PC-3 (cell line): ENCODE measurements at regions not wholly inside any gene's neighbourhood (a gene's known extent, or its start where the extent isn't known, plus 50 kb on each side); places are given as distances from the start of the nearest gene placed in this dataset.

ENCODE experiments used
- ATAC-seq: fragments of 200-7000 bp; cut with Tn5 transposase; 2 replicates; pipeline ENCODE4 v1.9.1; 2020; ENCODE audit warnings: mild to moderate bottlenecking, moderate library complexity
- BruUV-seq: library from RNA; stranded (reverse); fragments of 400-500 nt; replicated peaks from 2 replicates; lab custom pipeline; 2021; lab: Mats Ljungman, UMichigan
- CTCF ChIA-PET: fragments of 300-600 bp; sonication (Branson Sonifier 250); formaldehyde crosslinking; loops from one replicate; lab custom pipeline; 2022; ENCODE audit warnings: antibody characterized with exemption; lab: Charles Lee
- POLR2A ChIA-PET: fragments of 300-600 bp; sonication (Branson Sonifier 250); formaldehyde crosslinking; loops from one replicate; lab custom pipeline; 2022; ENCODE audit warnings: antibody characterized with exemption; ENCODE audit not compliant: unreplicated experiment; lab: Charles Lee
- DNase-seq: peaks from one replicate; pipeline ENCODE4 v3.0.0-alpha.2; 2015
- H2AFZ ChIP-seq: fragments of 300-600 bp; sonication (generic); 2 replicates; pipeline ENCODE4 v1.6.0; 2016; ENCODE audit warnings: antibody characterized with exemption, low read length
- H3F3A ChIP-seq: fragments of 300-600 bp; sonication (generic); one replicate; pipeline ENCODE4 v1.6.0; 2017; ENCODE audit warnings: antibody characterized with exemption, low read length, control low read depth, mild to moderate bottlenecking; ENCODE audit not compliant: unreplicated experiment
- H3K27ac ChIP-seq: fragments of 300-600 bp; sonication (generic); 2 replicates; pipeline ENCODE4 v1.5.1; 2016; ENCODE audit warnings: mild to moderate bottlenecking, low read length
- H3K27me3 ChIP-seq: fragments of 300-600 bp; sonication (generic); 2 replicates; pipeline ENCODE4 v1.6.1; 2016; ENCODE audit warnings: low read length, mixed read lengths
- H3K36me3 ChIP-seq: fragments of 300-600 bp; sonication (generic); 2 replicates; pipeline ENCODE4 v1.6.1; 2016; ENCODE audit warnings: low read depth, mixed run types, low read length, mixed read lengths
- H3K4me1 ChIP-seq: fragments of 300-600 bp; sonication (generic); 2 replicates; pipeline ENCODE4 v1.5.1; 2016; ENCODE audit warnings: low read length; ENCODE audit not compliant: insufficient read depth
- H3K4me2 ChIP-seq: fragments of 300-600 bp; sonication (generic); 2 replicates; pipeline ENCODE4 v1.6.0; 2016; ENCODE audit warnings: low read length
- H3K4me3 ChIP-seq: fragments of 300-600 bp; sonication (generic); 2 replicates; pipeline ENCODE4 v1.5.1; 2016; ENCODE audit warnings: mild to moderate bottlenecking, low read length, mixed read lengths
- H3K79me2 ChIP-seq: fragments of 300-600 bp; sonication (generic); 2 replicates; pipeline ENCODE4 v1.6.1; 2017; ENCODE audit warnings: low read length, mixed read lengths
- H3K9ac ChIP-seq: fragments of 300-600 bp; sonication (generic); 2 replicates; pipeline ENCODE4 v1.6.0; 2016; ENCODE audit warnings: mild to moderate bottlenecking, low read length
- H3K9me2 ChIP-seq: fragments of 300-600 bp; sonication (generic); replicated peaks from 2 replicates; pipeline ENCODE4 v1.6.1; 2016; ENCODE audit warnings: mixed run types, low read length, mixed read lengths
- H3K9me3 ChIP-seq: fragments of 300-600 bp; sonication (generic); 2 replicates; pipeline ENCODE4 v1.6.1; 2016; ENCODE audit warnings: low read length, mixed read lengths
- H4K20me1 ChIP-seq: fragments of 300-600 bp; sonication (generic); 2 replicates; pipeline ENCODE4 v1.6.1; 2016; ENCODE audit warnings: low read length, mixed read lengths
- CTCF ChIP-seq: fragments of 300-600 bp; sonication (generic); conservative IDR thresholded peaks from 2 replicates; pipeline ENCODE4 v1.5.1; 2017; ENCODE audit warnings: antibody characterized with exemption, low read depth, mild to moderate bottlenecking, low read length
- EZH2 ChIP-seq: fragments of 300-600 bp; sonication (generic); IDR thresholded peaks from one replicate; pipeline ENCODE4 v1.6.1; 2017; ENCODE audit warnings: antibody characterized with exemption, mild to moderate bottlenecking, low read length; ENCODE audit not compliant: unreplicated experiment
- EZH2phosphoT487 ChIP-seq: fragments of 300-600 bp; sonication (generic); IDR thresholded peaks from 2 replicates; pipeline ENCODE4 v1.6.1; 2018; ENCODE audit warnings: mild to moderate bottlenecking, antibody characterized with exemption, low read length, borderline replicate concordance
- intact Hi-C: fragments of 100-400 bp; cut with micrococcal nuclease; formaldehyde crosslinking; loops from 2 replicates; pipeline ENCODE4 v1.9.0; 2023

GRCh38 chr1:157306896-157307295 lies 168.7 kb upstream of the ETV3 start:
- Histone ChIP-seq H4K20me1 (no peaks in the 10 kb centered on the region), H3K4me2 (no peak overlapping the region), H3K36me3 (no peaks in the 10 kb centered on the region), H3K27ac (no peak overlapping the region), H3K4me1 (no peaks in the 10 kb centered on the region), H2AFZ (no peak overlapping the region), H3K27me3 (peaks cover 43% of the 10 kb centered on the region), H3K79me2 (no peaks in the 10 kb centered on the region), H3K4me3 (no peak overlapping the region), H3K9me2 (no peaks in the 10 kb centered on the region), H3K9me3 (no peaks in the 10 kb centered on the region), H3K9ac (no peak overlapping the region), H3F3A (no peaks in the 10 kb centered on the region)
- ATAC-seq = no peak
- intact Hi-C loops = no loop called here
- no TSS peak for BruUV-seq
- no peak for DNase-seq
- ChIA-PET POLR2A (no interaction called here), CTCF (no interaction called here)
- no peak for TF ChIP-seq CTCF
- no peak for TF ChIP-seq EZH2
- TF ChIP-seq EZH2phosphoT487 = no peak

- CTCF ChIA-PET = no interaction called here
- H3K9ac ChIP-seq = no peak overlapping the region
- no peak overlapping the region for H2AFZ ChIP-seq
- no peaks in the 10 kb centered on the region for H3K79me2 ChIP-seq
- DNase-seq (no peak), ATAC-seq (no peak)
- no peak overlapping the region for H3K4me2 ChIP-seq
- POLR2A ChIA-PET = no interaction called here
- intact Hi-C loops = no loop called here
- H3K9me2 ChIP-seq = no peaks in the 10 kb centered on the region
- H4K20me1 ChIP-seq = no peaks in the 10 kb centered on the region
- no peaks in the 10 kb centered on the region for H3K4me1 ChIP-seq
- no peak overlapping the region for H3K4me3 ChIP-seq
- H3K27ac ChIP-seq = no peak overlapping the region
- H3K9me3 ChIP-seq = no peaks in the 10 kb centered on the region
- no peaks in the 10 kb centered on the region for H3K36me3 ChIP-seq
- no TSS peak for BruUV-seq
- peaks cover 30% of the 10 kb centered on the region for H3K27me3 ChIP-seq
- no peaks in the 10 kb centered on the region for H3F3A ChIP-seq
- TF ChIP-seq CTCF (no peak), EZH2phosphoT487 (no peak), EZH2 (no peak)
Observed at GRCh38 chr1:157304271-157304670, 166.1 kb upstream of the ETV3 start.

GRCh38 chr1:157302724-157303123 lies 164.5 kb upstream of the ETV3 start:
- no peak for ATAC-seq

More at GRCh38 chr1:157302724-157303123, 164.5 kb upstream of the ETV3 start:
- intact Hi-C loops = no loop called here
- no peak for TF ChIP-seq CTCF
- no peak for TF ChIP-seq EZH2
- H3K9me2 ChIP-seq = no peaks in the 10 kb centered on the region
- H3K27me3 ChIP-seq = peaks cover 30% of the 10 kb centered on the region
- H4K20me1 ChIP-seq = no peaks in the 10 kb centered on the region
- no peaks in the 10 kb centered on the region for H3K36me3 ChIP-seq
- DNase-seq = no peak
- no peak overlapping the region for H3K4me3 ChIP-seq
- H3K27ac ChIP-seq = no peak overlapping the region
- no TSS peak for BruUV-seq
- H3K9ac ChIP-seq = no peak overlapping the region
- no peaks in the 10 kb centered on the region for H3K4me1 ChIP-seq
- no peaks in the 10 kb centered on the region for H3K79me2 ChIP-seq
- no peak overlapping the region for H2AFZ ChIP-seq
- CTCF ChIA-PET = no interaction called here
- H3F3A ChIP-seq = no peaks in the 10 kb centered on the region
- POLR2A ChIA-PET = no interaction called here
- H3K4me2 ChIP-seq = no peak overlapping the region
- H3K9me3 ChIP-seq = no peaks in the 10 kb centered on the region
